Ishikawa (cell line): ENCODE measurements at regions not wholly inside any gene's neighbourhood (a gene's known extent, or its start where the extent isn't known, plus 50 kb on each side); places are given as distances from the start of the nearest gene placed in this dataset.

ENCODE experiments used
- CEBPB ChIP-seq: IDR thresholded peaks from 2 replicates; pipeline ENCODE4 v1.6.1; 2012
- FOXM1 ChIP-seq: IDR thresholded peaks from 2 replicates; pipeline ENCODE4 v1.6.1; 2012; ENCODE audit warnings: low read depth, borderline replicate concordance
- RAD21 ChIP-seq: IDR thresholded peaks from 2 replicates; pipeline ENCODE4 v1.6.1; 2012; ENCODE audit warnings: low read depth

GRCh38 chr2:163528640-163529217 is 207.1 kb downstream of the FIGN start:
- no peak for TF ChIP-seq CEBPB
- no peak for TF ChIP-seq RAD21
- TF ChIP-seq FOXM1, result no peak
